ENCODE measurements at regions not wholly inside any gene's neighbourhood (a gene's known extent, or its start where the extent isn't known, plus 50 kb on each side); places are given as distances from the start of the nearest gene placed in this dataset.

GRCh38 chr15:38687775-38688495, 123.3 kb upstream of the RASGRP1 start:
- no peak for TF ChIP-seq CTCF (IDR thresholded peaks at IDR 0.05; ENCODE audit: low read depth, low read length, missing control alignments)
- DNase-seq (ENCODE audit: extremely low read depth, low read depth), result no peak
- H3K4me3 ChIP-seq (replicated peaks; ENCODE audit: low read depth, low read length), result no peak overlapping the region

DNA sequence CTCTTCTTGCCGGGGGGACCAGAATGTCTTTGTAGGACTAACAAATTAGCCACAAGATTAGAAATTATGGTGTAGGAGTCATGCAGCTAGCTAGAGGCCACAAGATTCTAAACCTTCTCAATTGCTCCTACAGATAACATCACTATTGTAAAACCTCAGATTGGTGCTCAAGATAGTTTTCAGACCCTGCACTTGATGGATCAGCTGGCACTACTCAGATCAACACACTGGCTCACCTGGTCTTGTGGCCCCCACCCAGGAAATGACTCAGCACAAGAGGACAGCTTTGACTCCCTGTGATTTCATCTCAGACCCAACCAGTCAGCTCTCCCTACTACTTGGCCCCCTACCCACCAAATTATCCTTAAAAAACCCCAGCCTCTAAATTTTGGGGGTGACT, 124.1 kb upstream of the RASGRP1 start:
- no peak overlapping the region for H3K4me3 ChIP-seq (replicated peaks; ENCODE audit: low read depth, low read length)
- no peak for TF ChIP-seq CTCF (IDR thresholded peaks at IDR 0.05; ENCODE audit: low read depth, low read length, missing control alignments)
- DNase-seq (ENCODE audit: extremely low read depth, low read depth), result no peak

- TF ChIP-seq CTCF (IDR thresholded peaks at IDR 0.05; ENCODE audit: low read depth, low read length, missing control alignments), result no peak
- no peak overlapping the region for H3K4me3 ChIP-seq (replicated peaks; ENCODE audit: low read depth, low read length)
- DNase-seq (ENCODE audit: extremely low read depth, low read depth), result no peak
These were observed 124.9 kb upstream of the RASGRP1 start for GRCh38 chr15:38689522-38689921.

- DNase-seq (ENCODE audit: extremely low read depth, low read depth), result no peak
- no peak for TF ChIP-seq CTCF (IDR thresholded peaks at IDR 0.05; ENCODE audit: low read depth, low read length, missing control alignments)
- H3K4me3 ChIP-seq (replicated peaks; ENCODE audit: low read depth, low read length), result no peak overlapping the region
These were observed 125.6 kb upstream of the RASGRP1 start for GRCh38 chr15:38690216-38690615.

GRCh38 chr15:38690719-38691332, 126.2 kb upstream of the RASGRP1 start:
- DNase-seq (ENCODE audit: extremely low read depth, low read depth), result peak; percentile 68
- TF ChIP-seq CTCF (IDR thresholded peaks at IDR 0.05; ENCODE audit: low read depth, low read length, missing control alignments), result peak; percentile 88
- H3K4me3 ChIP-seq (replicated peaks; ENCODE audit: low read depth, low read length), result no peak overlapping the region

DNA sequence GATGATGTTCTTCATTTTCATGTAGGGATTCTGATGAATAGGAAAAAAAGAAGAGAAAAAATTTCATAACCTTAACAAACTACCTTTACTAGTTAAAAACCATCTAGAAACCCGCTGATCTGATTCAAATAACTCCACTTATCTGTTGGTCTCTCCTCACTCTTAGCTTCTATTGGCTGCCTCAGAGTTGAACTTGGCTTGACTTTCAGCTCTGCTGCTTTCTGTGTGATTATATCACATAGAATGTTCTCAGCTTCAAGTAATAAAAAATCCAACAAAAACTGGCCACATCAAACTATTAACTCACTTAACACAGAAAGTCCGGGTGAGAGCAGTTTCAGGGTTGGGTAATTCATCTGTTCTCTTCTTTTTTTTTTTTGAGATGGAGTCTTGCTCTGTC, 126.8 kb upstream of the RASGRP1 start:
- no peak overlapping the region for H3K4me3 ChIP-seq (replicated peaks; ENCODE audit: low read depth, low read length)
- no peak for TF ChIP-seq CTCF (IDR thresholded peaks at IDR 0.05; ENCODE audit: low read depth, low read length, missing control alignments)
- DNase-seq (ENCODE audit: extremely low read depth, low read depth), result no peak

Data from HFF-Myc (cell line).